ENCODE measurements at regions not wholly inside any gene's neighbourhood (a gene's known extent, or its start where the extent isn't known, plus 50 kb on each side); places are given as distances from the start of the nearest gene placed in this dataset.
A peak's percentile ranks its signal among the peaks of the same experiment; 100 is the strongest.

DNA sequence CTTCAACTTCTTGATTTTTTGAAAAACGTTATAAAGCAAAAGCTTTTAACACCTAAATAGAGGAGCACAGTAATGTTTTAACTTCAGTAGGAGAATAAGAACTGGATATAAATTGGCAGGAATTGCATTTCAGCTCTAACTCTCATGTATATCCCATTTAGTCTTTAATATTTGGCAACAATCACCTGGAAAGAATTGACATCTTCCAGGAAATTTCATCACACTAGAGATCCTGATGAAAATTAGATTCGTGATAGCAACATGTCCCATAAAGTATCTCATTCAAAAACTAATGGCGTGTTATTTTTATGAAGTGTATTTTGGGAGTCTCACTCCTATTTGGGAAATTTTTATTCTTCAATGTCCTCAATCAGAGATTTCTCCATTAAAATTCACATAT lies 131.1 kb upstream of the DNAJC10 start:
- Histone ChIP-seq H3K36me3 (ENCODE audit: control insufficient read depth, insufficient read depth, low read length) (no peaks in the 10 kb centered on the region), H3K4me3 (ENCODE audit: low read depth, low read length) (no peak overlapping the region), H3K4me1 (ENCODE audit: control insufficient read depth, insufficient read depth, low read length) (peaks cover 17% of the 10 kb centered on the region), H3K27ac (ENCODE audit: low read depth, low read length) (no peak overlapping the region), H3K9ac (ENCODE audit: low read depth, low read length) (no peak overlapping the region), H3K27me3 (ENCODE audit: control insufficient read depth, insufficient read depth, low read length) (no peaks in the 10 kb centered on the region), H3K9me3 (ENCODE audit: control insufficient read depth, insufficient read depth, low read length) (no peaks in the 10 kb centered on the region)

DNA sequence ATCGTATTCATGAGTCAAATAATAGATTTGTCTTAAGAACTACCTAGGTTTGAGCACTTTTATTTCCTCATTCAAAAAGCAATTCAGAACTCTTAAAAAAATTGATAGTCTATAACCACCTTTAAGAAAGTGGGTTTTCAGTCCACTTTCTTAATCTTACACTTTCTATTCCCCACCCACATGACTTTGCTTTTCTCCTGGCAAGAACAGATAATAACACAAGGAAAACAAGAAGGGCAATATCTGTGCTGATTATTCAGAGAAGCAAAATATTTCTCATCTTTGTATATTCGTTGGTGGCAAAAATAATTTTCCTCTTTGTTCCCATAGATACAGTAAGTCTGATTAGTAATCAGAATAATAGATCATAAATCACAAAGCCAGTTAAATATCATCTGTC lies 130.6 kb upstream of the DNAJC10 start:
- Histone ChIP-seq H3K4me3 (ENCODE audit: low read depth, low read length) (no peak overlapping the region), H3K9me3 (ENCODE audit: control insufficient read depth, insufficient read depth, low read length) (no peaks in the 10 kb centered on the region), H3K4me1 (ENCODE audit: control insufficient read depth, insufficient read depth, low read length) (peaks cover 17% of the 10 kb centered on the region), H3K27ac (ENCODE audit: low read depth, low read length) (no peak overlapping the region), H3K36me3 (ENCODE audit: control insufficient read depth, insufficient read depth, low read length) (no peaks in the 10 kb centered on the region), H3K9ac (ENCODE audit: low read depth, low read length) (no peak overlapping the region), H3K27me3 (ENCODE audit: control insufficient read depth, insufficient read depth, low read length) (no peaks in the 10 kb centered on the region)

DNA sequence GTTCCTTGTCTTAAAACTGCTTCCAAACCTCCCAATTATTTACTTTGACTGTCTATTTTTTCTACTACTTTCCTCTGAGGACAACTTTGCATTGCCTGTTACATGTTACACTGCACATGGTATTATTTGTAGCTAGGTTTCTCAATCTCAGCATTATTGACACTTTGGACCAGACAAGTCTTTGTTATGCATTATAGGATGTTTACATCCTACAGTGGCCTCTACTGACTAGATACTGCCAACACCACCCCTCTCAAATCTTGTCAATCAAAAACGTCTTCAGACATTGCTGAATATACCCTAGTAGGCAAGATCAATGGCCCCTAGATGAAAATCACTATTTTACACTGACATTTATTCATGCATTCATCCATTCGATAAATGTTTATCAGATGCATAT lies 129.6 kb upstream of the DNAJC10 start:
- Histone ChIP-seq H3K9ac (ENCODE audit: low read depth, low read length) (no peak overlapping the region), H3K36me3 (ENCODE audit: control insufficient read depth, insufficient read depth, low read length) (no peaks in the 10 kb centered on the region), H3K27ac (ENCODE audit: low read depth, low read length) (no peak overlapping the region), H3K27me3 (ENCODE audit: control insufficient read depth, insufficient read depth, low read length) (no peaks in the 10 kb centered on the region), H3K4me3 (ENCODE audit: low read depth, low read length) (no peak overlapping the region), H3K9me3 (ENCODE audit: control insufficient read depth, insufficient read depth, low read length) (no peaks in the 10 kb centered on the region), H3K4me1 (ENCODE audit: control insufficient read depth, insufficient read depth, low read length) (peaks cover 21% of the 10 kb centered on the region)

DNA sequence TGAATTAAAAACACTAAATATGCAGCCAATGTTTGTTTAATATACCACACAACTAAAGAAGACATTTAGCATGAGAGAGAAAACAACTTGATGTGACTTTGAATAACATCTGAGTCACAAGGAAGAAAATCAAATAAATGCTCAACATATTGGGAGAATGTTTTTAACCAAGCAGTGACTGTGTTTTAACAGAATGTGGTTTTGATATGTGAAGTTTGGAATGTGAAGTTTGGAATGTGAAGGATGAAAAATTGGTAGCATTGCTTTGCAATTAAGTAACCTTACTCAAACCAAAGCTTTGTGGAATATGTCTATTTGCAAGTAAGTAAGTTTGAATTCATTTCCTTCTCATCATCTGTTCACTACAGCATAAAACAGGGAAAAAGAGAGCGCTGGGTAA lies 128.2 kb upstream of the DNAJC10 start:
- Histone ChIP-seq H3K27me3 (ENCODE audit: control insufficient read depth, insufficient read depth, low read length) (no peaks in the 10 kb centered on the region), H3K4me3 (ENCODE audit: low read depth, low read length) (no peak overlapping the region), H3K27ac (ENCODE audit: low read depth, low read length) (no peak overlapping the region), H3K9ac (ENCODE audit: low read depth, low read length) (no peak overlapping the region), H3K36me3 (ENCODE audit: control insufficient read depth, insufficient read depth, low read length) (no peaks in the 10 kb centered on the region), H3K9me3 (ENCODE audit: control insufficient read depth, insufficient read depth, low read length) (no peaks in the 10 kb centered on the region), H3K4me1 (ENCODE audit: control insufficient read depth, insufficient read depth, low read length) (peaks cover 35% of the 10 kb centered on the region)

DNA sequence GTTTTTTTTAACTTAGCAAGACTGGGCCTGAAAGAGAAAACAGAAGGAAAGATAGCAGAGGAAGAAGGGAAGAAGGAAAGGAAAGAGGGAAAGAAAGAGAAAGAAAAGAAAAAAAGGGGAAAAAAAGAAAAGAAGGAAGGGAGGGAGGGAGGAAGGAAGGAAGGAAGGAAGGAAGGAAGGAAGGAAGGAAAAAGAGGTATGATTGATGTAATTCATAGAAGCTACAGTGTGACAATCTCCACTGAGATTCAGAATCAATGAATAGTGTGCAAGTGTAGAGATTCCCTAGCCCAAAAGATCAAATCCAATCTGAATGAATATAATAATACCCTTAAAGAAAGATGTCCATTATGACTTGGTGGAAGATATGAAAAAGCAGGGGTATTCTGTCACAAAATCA lies 126.9 kb upstream of the DNAJC10 start:
- peaks cover 47% of the 10 kb centered on the region for H3K4me1 ChIP-seq (ENCODE audit: control insufficient read depth, insufficient read depth, low read length)
- H3K9ac ChIP-seq (ENCODE audit: low read depth, low read length), result no peak overlapping the region
- H3K4me3 ChIP-seq (ENCODE audit: low read depth, low read length), result no peak overlapping the region
- no peaks in the 10 kb centered on the region for H3K36me3 ChIP-seq (ENCODE audit: control insufficient read depth, insufficient read depth, low read length)
- no peaks in the 10 kb centered on the region for H3K27me3 ChIP-seq (ENCODE audit: control insufficient read depth, insufficient read depth, low read length)
- H3K9me3 ChIP-seq (ENCODE audit: control insufficient read depth, insufficient read depth, low read length), result no peaks in the 10 kb centered on the region
- H3K27ac ChIP-seq (ENCODE audit: low read depth, low read length), result no peak overlapping the region

DNA sequence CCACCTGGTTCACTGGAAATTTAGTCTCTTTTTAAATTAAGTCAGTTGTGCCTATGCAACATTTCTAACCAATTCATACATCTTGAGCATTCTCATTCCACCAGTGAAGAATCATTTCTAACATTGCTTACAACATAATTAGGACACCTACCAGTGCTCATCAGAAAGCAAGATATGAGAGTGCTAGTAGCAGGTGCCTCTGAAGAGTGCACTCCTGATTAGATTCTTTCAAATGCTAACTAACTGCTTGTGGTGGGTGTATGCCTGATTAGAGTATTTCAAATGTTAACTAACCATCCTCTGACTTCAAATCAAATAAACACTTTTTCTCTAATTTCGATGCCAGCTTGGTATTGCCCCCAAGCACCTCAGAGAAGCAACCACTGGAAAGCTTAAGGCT lies 124.3 kb upstream of the DNAJC10 start:
- Histone ChIP-seq H3K27me3 (ENCODE audit: control insufficient read depth, insufficient read depth, low read length) (no peaks in the 10 kb centered on the region), H3K36me3 (ENCODE audit: control insufficient read depth, insufficient read depth, low read length) (no peaks in the 10 kb centered on the region), H3K27ac (ENCODE audit: low read depth, low read length) (peak overlapping the region; percentile 8), H3K4me3 (ENCODE audit: low read depth, low read length) (0 out of 2 replicates have a peak overlapping the region, but pooled peaks have one; percentile 1), H3K4me1 (ENCODE audit: control insufficient read depth, insufficient read depth, low read length) (peaks cover 62% of the 10 kb centered on the region), H3K9me3 (ENCODE audit: control insufficient read depth, insufficient read depth, low read length) (no peaks in the 10 kb centered on the region), H3K9ac (ENCODE audit: low read depth, low read length) (no peak overlapping the region)

DNA sequence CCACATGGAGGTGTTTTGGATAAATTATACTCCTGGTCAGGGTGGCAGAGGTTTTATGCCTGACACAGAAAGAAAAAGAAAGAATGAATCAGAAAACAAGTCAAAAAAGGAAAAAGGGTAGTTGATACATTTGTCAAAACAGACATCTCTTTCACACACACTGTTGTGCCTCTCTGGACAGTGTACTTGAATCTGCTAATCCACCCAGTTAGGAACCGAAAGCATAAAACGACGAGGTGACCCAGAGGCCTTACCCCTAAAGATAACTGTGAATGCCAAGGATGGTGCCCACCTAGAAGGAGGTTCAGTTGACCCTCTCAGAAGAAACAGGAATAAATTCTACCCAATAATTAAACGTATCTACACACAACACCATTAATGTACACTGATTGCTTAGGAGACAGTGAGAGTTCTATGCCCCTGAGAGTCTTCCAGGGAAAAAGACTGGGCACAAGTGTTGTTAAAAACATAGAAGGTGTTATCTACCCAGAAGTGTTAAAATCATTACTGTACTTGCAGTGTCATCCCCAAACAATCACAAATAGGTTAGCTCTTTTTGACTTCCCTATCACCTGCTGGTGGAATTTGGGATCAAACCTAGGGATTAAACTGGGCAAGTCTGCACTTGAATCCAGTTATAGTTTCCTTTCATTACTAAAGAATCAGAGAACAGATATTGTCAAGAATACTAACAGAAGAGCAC lies 123.2 kb upstream of the DNAJC10 start:
- Histone ChIP-seq H3K9ac (ENCODE audit: low read depth, low read length) (no peak overlapping the region), H3K4me1 (ENCODE audit: control insufficient read depth, insufficient read depth, low read length) (peaks cover 53% of the 10 kb centered on the region), H3K27me3 (ENCODE audit: control insufficient read depth, insufficient read depth, low read length) (no peaks in the 10 kb centered on the region), H3K4me3 (ENCODE audit: low read depth, low read length) (no peak overlapping the region), H3K27ac (ENCODE audit: low read depth, low read length) (no peak overlapping the region), H3K36me3 (ENCODE audit: control insufficient read depth, insufficient read depth, low read length) (no peaks in the 10 kb centered on the region), H3K9me3 (ENCODE audit: control insufficient read depth, insufficient read depth, low read length) (no peaks in the 10 kb centered on the region)

DNA sequence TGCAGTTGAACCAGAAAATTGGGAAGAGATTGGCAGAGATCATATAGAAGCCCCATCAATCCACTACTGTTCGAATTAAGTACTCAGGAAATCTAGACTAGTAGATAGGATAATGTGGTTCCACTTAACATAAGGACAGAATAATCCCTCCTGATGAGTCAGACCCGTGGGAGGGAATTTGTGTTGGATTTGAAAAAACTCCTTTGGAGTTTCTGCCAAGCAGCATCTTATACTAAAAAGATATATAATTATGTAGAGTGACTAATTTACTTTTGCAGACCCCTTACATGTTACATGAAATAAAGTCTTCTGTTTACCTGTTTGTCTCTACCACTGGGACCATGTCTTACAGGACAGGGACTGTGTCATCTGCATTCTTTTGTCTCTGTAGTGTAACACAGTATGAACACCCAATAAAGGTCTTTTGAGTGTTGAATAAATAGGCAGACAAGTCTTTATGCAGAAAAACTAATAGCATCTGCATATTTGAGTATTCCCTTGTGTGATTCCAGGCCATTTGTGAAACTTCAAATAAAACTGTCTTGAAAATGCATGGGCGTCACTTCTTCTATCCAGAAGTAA lies 122.6 kb upstream of the DNAJC10 start:
- peaks cover 49% of the 10 kb centered on the region for H3K4me1 ChIP-seq (ENCODE audit: control insufficient read depth, insufficient read depth, low read length)
- H3K9ac ChIP-seq (ENCODE audit: low read depth, low read length), result no peak overlapping the region
- no peaks in the 10 kb centered on the region for H3K36me3 ChIP-seq (ENCODE audit: control insufficient read depth, insufficient read depth, low read length)
- no peak overlapping the region for H3K4me3 ChIP-seq (ENCODE audit: low read depth, low read length)
- no peaks in the 10 kb centered on the region for H3K27me3 ChIP-seq (ENCODE audit: control insufficient read depth, insufficient read depth, low read length)
- no peaks in the 10 kb centered on the region for H3K9me3 ChIP-seq (ENCODE audit: control insufficient read depth, insufficient read depth, low read length)
- peak overlapping the region; percentile 18 for H3K27ac ChIP-seq (ENCODE audit: low read depth, low read length)

DNA sequence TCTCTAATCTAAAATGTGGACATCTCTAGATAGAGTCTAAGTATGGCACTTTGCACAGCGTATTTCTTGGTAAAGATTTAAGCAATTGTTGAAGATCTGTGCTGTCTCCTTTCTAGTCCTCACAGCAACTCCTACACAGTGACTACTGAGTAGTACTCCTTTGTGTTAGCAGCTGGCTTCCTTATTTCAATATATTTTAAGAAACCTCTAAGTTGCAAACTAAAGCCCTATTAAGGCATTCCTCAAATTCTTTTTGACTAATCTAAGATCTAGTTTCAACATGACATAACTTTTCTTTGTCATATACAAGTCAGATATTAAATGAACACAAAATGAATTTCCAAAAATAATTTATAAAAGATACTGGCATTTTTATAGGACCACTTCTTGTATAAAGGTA lies 121.8 kb upstream of the DNAJC10 start:
- Histone ChIP-seq H3K36me3 (ENCODE audit: control insufficient read depth, insufficient read depth, low read length) (no peaks in the 10 kb centered on the region), H3K9me3 (ENCODE audit: control insufficient read depth, insufficient read depth, low read length) (no peaks in the 10 kb centered on the region), H3K4me3 (ENCODE audit: low read depth, low read length) (no peak overlapping the region), H3K4me1 (ENCODE audit: control insufficient read depth, insufficient read depth, low read length) (peaks cover 49% of the 10 kb centered on the region), H3K27ac (ENCODE audit: low read depth, low read length) (no peak overlapping the region), H3K27me3 (ENCODE audit: control insufficient read depth, insufficient read depth, low read length) (no peaks in the 10 kb centered on the region), H3K9ac (ENCODE audit: low read depth, low read length) (no peak overlapping the region)

DNA sequence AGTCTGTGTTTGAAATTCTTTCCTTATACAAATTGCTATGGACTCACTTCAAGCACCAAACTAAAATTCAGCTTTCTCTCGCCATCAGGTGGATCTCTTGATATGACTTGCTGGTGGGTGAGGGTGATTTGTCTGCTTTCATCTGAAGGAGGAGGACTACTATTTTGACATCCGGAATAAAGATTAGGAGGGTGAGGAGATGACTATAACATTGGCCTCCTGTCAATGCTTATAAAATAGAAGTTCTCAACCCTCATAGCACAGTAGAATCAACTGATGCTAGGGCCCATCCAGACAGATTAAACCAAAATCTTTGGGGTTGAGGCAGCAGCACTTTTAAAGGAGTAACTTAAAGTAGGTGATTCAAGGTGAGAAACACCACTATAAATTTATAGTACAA lies 120.4 kb upstream of the DNAJC10 start:
- Histone ChIP-seq H3K27ac (ENCODE audit: low read depth, low read length) (no peak overlapping the region), H3K36me3 (ENCODE audit: control insufficient read depth, insufficient read depth, low read length) (no peaks in the 10 kb centered on the region), H3K9ac (ENCODE audit: low read depth, low read length) (no peak overlapping the region), H3K27me3 (ENCODE audit: control insufficient read depth, insufficient read depth, low read length) (no peaks in the 10 kb centered on the region), H3K4me3 (ENCODE audit: low read depth, low read length) (no peak overlapping the region), H3K9me3 (ENCODE audit: control insufficient read depth, insufficient read depth, low read length) (no peaks in the 10 kb centered on the region), H3K4me1 (ENCODE audit: control insufficient read depth, insufficient read depth, low read length) (peaks cover 49% of the 10 kb centered on the region)

DNA sequence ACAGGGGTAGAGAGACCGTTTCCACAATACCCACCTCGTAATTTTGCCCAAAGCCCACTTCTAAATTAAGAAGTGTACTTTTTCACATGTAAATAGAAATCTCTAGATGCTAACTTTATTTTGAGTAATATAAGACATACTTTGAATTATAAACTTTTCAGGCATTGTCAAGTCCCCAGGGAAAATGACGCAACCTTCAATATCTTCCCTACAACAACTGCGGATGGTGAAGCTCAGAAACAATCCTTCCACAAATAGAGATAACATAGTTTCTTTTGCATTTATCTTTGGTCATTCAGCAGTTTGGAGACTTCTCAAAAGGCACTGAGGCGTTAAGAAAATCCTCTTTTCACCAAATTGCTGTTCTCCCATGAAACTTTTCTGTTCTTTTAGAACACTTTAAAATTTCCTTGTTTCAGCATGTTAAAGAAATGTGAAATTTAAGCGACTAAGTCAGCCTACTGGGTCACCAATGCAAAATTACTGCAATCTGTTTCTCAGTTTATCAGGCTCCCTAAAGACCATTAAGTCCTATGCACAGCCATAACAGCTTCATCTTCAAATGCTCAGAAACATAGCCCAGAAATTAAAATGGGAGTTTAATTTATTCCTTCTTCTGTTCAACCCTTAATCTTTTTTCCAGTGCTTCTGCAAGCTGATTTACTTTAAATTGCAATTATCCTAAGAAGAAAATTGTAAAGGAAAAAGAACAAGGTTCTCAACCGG lies 118.3 kb upstream of the DNAJC10 start:
- Histone ChIP-seq H3K4me3 (ENCODE audit: low read depth, low read length) (no peak overlapping the region), H3K4me1 (ENCODE audit: control insufficient read depth, insufficient read depth, low read length) (peaks cover 31% of the 10 kb centered on the region), H3K36me3 (ENCODE audit: control insufficient read depth, insufficient read depth, low read length) (no peaks in the 10 kb centered on the region), H3K27ac (ENCODE audit: low read depth, low read length) (no peak overlapping the region), H3K9me3 (ENCODE audit: control insufficient read depth, insufficient read depth, low read length) (no peaks in the 10 kb centered on the region; the same call in 1 of the 2 replicates), H3K9ac (ENCODE audit: low read depth, low read length) (no peak overlapping the region), H3K27me3 (ENCODE audit: control insufficient read depth, insufficient read depth, low read length) (no peaks in the 10 kb centered on the region)

Measured in HUES48 (cell line).